HG03175 (cell line): ENCODE measurements at regions not wholly inside any gene's neighbourhood (a gene's known extent, or its start where the extent isn't known, plus 50 kb on each side); places are given as distances from the start of the nearest gene placed in this dataset.

Experiments used
- ATAC-seq: cut with Tn5 transposase; IDR thresholded peaks from one replicate; pipeline ENCODE4 v1.9.1; 2021; ENCODE audit warnings: mild to moderate bottlenecking, moderate library complexity; ENCODE audit not compliant: unreplicated experiment

DNA sequence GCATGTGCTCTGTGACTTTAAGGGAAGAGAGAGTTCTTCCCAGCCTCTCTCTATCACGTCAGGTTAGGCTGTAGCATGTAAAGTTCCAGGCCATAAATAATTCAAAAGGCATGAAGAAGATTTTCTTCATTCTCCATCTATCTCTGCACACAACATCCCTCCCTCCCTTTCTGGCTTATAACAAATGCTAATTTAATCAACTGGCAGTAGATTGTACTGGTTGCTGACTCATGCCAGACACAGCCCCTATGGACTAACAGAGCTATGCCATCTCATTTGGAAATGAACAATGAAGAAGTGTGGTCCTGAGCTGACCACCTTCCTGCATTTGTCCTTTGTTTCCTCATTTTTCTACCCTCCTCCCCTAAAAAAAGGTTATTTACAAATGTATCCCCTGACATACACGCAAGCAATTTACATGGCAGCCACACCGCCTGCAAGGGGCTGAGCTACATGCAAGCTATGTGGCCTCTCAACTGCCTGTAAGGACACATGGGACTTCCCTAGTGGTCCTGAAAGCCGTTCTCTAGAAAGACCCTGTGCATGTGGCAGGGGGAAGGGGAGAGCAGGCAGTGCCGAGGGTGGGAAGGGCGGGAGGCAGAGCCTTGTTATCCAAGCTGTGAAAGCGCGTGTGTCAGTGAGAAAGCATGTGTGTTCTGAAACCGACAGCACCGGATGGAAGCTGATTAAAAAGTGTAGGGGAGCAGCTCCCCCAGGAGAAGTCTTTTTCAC, 90.9 kb upstream of the KLF7 start:
- ATAC-seq: no peak

DNA sequence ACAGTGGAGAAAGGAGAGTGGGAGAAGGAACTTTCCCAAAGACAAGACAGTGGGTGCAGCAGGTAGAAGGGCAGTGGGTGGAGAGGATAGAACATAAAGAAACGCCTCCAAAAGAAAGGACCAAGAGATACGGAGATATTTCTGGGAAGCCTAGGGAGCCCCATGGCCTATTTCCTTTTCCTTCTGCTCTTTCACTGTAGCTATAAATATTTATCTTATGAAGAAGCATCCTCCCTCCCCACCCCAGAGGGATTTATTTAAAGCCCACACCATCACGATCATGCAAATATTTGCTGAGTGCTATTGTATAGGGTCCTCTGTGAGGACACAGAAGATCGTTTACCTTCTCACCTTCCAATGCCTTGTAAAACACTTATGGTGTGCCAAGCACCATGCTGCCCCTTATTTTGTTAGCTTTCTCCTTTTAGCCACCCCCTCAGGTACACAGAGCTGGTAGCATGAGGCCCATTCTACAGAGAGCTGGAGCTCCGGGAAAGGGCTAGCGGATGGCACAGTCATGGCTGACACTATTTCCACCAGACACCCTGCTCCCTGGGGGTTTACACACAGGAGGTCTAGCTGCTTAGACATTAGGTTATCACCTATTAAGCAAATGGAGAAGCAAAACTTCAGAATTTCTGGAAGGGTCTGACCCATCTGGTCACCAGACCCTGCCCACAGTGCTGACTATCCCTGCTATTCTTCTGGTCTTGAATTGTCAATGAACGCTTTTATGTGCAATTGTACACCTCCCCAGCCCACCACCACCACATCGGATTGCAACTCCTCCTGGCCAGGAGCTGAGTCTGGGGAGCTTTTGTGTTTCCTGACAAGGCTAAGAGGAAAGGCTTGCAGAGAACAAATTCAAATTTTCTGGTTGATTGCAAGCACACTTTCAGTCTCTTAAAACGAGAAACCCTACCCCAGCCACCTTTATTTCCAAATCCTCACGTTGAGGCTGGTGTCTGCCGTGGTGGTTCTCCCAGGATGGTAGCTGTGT, 91.8 kb upstream of the KLF7 start:
- no peak for ATAC-seq

DNA sequence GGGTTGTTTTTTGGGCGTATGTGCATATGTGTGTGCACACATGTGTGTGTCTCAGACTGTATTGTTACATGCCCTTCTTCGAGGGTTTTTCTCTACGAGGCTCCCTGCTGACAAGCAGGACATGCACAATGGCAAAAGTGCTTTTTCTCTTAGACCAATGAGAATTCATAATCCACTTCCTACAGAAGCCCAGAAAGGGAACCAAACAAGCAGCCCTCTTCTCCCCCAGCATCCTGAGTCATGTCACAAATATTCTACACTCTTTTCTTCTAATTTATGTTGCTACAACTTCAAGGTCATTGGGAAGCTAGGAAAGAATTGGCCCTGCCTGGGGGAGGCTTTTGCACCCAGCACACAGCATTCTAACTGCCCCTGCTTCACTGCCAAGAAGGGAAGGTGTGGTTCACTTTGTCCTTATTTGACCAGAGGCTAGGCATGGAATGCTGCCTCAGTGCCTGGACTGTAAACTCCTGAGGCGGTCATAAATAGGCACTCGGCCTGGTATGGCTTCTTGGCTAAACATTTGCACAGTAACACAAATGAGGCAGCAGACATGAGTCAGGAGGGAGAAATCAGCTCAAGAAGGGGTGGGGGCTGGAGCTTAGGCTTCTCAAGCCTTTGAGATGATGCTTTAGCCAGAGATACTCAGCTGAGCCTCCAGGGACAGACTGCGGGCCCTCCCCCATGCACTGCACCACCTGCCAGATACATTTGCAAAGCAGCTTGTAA, 92.7 kb upstream of the KLF7 start:
- no peak for ATAC-seq

DNA sequence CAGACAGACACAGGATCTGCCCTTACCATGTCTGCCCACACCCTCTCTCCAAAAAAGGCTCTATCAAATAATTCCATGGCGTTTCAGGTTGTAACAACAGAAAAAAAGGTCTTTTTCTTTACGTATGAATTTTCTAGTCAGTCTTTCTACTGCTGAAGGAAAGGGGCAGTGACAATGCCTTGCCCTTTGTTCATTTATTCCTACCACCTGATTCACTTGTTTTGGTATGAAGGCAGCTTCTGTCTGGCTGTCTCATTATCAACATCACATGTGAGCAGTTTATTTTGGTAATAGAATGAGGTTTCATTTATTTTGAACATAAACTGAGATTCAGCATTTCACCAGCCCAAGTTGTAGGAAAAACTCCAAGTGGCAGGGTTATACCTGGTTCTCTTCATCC, 94.3 kb upstream of the KLF7 start:
- no peak for ATAC-seq

DNA sequence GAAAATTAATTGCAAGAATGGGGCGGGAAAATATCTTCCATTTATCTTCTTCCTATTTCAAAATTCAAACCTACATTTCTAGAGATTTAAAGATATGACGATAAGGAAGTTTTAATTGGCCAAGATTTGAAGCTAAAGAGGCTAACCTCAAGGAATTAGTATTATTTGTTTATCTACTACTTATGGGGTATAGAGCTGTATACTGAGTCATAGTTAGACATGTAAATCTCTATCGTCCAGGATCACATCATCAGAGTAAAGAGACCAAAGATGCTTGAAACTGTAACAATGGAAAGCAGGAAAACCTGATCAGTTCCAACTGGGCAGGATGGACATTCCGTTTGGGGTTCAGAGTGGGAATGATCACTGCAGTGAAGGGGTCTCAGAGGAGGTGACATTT, 95.2 kb upstream of the KLF7 start:
- no peak for ATAC-seq

DNA sequence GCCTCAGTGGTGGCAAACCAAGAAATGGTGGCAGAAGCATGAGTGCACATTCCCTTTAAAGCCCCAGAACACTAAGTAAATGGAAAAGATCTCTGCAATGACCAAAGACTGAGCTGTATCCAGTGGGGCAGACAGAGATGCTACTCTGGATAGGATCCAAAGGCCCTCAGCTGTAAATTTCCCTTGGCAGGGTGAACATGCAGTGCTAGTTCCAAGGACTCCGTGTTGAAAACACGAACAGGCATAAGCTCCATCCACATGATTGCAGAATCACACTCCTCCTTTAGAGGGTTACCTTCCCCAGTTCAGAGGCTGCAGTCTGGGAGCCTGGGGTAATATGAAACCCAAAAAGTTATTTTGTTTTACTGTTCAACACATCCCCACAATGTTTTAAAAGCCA, 98.6 kb upstream of the KLF7 start:
- ATAC-seq: no peak

DNA sequence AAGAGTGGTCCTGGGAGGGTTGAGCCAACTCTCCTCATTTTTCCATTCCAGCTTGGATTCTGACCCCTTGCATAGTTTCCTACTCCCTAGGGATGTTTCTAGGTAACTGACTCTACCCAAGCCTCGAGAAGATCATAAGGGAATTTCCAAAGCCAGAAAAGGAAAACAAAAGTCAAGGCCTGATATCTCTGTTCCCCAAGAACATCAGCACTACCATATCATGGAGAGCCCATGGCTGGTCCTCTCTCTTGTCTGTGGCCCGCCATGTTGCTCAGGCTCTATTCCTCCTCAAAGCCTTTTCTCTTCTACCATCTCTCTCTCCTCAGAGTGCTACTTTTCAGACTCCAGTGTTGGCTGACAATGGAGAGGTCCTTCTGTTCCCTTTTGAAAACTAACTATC, 99.6 kb upstream of the KLF7 start:
- ATAC-seq: no peak

DNA sequence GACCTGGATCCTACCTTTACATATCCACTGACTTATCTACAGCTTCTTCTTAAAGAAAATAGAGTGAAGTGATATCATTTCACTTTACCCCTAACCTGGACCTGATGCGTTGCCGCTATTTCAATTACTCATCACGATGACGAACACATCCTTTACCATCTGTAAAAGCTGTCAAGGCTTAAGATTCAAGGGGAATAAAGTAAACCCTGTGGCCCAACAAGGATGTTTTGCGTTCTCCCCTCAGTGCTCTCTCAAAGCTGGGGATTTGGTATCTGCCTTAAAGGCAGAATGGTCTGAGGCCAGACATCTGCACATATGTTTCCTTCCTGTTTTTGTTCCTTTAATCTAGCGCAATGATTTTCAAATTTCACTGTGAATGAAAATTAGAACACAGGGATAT, 100.1 kb upstream of the KLF7 start:
- ATAC-seq: no peak

DNA sequence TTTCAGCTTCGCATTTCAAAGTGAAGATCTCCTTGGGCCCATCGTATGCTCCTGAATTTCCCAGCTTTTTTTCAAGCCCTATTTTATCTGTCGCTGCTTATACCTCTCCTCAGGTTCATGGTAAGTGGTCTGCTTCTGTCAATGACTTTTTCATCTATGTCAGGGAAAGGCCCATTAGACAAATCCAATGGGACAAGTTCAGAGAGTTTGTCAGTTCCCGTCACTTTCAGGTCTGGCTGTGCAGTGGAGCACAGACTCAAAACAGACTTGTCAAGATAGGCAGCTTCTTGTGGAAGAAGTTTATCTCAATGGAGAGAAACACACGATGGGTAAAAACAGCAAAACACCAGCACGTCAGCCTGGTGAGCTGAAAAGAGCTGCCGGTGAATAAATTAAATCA, 100.9 kb upstream of the KLF7 start:
- ATAC-seq: no peak

DNA sequence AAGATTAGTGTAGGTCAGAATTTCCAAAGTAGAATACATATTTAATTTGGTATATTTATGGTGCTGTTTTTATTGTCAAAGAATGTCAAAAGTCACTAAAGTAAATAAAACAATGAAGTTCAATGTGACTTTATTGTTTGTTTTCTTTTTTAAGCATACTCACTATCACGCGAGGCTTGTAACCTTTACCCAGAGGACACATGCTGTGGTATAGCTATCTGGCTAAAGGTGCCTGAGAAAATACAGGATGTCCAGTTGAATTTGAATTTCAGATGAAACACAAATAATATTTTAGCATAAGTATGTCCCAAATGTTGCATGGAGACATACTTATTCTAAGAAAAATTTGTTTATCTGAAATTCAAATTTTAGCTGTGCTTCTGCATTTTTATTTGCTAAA, 103.3 kb upstream of the KLF7 start:
- ATAC-seq: no peak

DNA sequence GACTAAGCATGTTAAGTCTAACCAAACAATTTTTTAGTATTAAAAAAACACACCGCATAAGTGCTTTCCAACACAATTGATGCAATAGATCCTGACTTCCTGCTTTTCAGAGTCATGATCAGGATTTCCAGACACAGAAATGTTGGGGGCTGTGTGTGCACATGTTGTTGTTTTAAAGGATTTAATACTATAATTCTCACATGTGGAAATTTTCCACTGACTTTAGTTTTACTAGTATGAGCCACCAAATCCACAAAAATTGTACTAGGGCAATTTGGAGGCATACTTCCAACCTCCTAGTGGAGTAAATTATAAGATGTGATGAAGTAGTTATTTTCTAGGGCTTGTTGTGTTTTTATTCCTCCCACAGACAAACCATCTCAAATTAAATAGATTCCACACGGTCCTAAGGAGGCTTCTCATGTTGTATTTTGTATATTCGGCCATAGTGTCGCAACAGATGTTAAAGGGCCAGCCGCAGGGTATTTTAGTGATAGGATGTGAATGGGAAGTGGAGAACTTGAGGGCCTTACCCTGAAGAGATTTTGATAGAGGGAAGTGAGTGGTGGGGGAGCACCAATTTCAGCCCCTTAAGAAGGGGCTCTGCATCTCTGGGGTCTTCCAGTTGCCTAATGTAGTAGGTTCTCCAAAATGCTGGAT, 108.9 kb upstream of the KLF7 start:
- no peak for ATAC-seq

DNA sequence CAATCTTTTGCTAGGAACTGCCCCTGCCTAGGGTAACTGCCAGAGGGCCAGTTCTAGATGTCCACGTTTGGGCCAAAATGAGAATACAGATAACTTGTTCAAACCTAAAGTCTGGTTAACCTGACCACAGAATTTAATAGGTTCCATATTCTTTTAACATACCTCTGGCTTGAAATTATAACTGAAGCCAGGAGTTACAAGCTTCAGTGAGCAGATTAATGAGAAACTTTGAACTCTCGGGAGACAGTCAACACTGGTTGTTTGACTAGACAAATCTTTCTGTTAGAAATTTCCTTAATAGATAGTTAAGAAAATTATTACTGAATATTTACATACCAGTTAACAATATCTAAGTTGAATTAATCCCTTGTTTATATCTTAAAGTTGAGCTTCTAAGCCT, 110.0 kb upstream of the KLF7 start:
- no peak for ATAC-seq

DNA sequence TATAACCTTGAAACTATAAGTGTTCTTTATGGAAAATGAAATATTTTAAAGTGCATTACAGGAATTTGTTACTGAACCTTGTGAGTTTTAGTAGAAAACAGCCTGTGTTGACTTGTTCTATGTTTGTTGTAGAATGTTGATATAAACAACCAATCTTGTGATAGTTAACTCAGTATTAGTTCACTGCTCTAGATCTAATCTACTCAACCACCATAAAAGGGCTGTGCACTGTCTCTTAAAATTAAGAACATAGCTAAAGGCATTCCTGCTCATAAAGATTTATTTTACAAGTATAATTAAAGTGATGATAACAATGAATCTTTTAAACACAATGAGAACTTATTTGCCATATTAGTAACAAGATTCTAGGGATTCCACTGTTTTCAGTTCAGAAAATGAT, 110.5 kb upstream of the KLF7 start:
- no peak for ATAC-seq

DNA sequence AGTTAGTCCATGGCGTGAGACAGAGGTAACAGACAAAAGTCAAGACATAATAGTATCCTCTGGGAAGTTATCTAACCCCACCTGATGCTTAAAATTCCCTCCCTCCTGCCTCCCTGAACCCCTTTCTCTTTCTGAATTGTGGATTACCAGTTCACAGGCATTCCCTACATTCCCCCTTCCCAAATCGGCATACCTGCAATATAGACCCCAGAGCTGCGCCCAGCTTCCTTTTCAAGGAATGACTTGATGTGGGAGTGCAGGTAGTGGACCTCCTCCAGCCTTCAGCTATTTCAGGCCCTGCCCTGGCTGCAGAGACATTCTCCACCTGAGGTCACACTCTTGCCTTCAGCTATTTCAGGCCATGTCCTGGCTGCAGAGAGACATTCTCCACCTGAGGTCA, 111.1 kb upstream of the KLF7 start:
- ATAC-seq: no peak

DNA sequence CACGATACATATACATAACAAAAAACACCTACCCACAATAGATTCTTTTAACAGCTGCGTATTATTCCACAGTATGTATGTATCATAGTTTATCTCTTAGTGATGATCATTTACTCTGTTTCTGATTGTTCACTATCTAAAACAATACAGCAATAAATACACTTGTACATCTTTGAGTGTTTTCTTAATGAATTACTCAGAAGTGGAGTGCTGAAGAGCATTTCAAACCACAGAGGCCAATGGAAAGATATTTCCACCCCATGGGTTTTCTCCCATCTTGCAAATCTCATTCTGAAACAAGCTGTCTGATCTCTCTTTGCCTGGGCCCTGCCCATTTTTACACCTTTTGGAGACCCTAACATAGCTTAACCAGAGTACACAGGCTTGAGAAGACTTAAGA, 113.8 kb upstream of the KLF7 start:
- no peak for ATAC-seq

DNA sequence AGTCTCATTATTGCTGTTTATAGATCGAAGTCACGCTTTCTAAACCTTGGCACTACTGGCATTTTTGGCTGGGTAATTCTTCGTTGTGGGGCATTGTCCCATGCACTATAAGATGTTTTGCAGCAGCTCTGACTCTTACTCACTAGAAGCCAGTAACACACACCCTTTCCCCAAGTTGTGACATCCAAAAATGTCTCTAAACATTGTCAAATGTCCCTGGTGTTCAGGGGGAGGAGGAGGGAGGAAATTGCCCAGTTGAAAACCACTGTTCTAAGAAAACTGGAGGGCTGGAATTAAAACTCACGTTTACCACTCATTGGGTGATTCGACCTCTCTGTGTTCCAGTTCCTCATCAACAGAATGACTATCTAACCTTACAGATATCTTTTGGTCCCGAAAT, 115.7 kb upstream of the KLF7 start:
- ATAC-seq: no peak

DNA sequence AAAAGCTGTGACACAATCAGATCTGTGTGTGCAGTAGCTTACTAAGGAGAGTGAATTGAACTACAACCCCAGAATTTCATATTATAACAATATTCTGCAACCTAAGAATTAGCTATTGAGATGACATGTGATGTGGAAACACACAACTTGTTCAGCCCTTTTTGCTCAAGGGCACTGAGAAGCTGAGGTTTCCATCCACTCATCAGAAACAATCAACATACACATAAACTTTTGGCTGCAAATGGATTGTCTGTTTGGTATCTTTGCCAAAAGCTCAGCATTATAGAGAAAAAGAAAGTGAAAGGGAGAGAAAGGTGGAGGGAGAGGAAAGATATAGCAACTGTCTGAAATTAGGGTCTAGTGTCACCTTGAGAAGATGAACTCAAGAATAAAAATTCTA, 117.2 kb upstream of the KLF7 start:
- ATAC-seq: no peak

DNA sequence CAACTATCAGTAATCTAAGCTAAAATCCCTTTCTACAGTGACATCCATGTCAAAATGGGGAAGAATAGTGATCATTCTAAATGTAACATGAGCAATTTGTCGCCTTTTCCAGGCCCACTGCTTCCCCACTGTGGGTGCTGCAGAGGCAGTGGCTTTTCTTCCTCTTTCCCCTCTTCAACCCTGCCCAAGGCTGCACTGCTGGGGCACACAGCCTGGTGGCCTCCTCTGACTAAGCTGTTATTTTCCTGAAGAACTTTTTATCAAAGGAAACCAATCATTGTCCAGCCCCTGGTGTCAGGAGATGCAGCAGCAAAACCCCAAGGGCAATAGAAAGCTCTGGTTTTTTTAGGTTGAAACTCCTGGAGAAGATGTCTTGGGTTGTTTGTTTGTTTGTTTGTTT, 117.6 kb upstream of the KLF7 start:
- no peak for ATAC-seq

DNA sequence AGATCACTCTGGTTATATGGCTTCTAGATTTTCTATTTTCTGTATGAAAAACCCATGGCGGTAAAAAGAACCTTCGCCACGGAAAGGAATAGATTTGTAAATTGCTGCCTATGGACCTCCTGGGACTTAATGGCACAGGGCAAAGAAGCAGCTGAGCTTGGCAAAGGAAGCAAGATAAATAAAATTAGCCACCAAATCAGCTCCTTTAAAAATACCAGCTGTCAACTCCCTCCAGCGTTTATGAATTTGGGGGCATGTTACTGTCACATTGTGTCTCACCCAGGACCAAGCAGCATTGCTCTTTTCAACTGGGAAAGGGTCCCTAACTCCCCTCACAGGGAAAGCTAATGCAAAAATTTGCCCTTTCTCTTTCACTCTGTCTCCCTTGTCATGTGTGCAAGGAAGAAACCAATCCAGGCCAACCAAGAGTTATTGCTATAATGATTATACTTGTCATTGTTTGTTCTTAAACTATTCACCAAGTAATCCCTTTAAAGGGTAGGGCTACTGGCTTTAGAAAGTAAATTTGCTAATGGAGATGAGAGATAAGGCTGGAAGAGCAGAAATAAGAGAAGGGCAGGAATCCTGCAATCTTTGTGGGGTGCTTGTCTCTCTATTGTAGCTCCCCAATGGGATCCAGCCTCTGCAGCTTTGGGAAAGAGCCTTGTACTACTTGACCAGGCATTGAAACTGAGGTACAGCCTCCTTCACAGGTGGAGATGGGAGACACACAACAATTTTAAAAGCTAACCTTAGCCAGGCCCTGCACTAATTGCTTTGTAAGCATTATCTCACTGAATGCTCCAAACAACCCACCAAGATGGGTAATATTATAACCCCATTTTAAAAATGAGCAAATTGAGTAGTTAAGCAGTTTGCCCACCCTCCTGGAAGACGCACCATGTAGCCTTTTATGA, 119.1 kb upstream of the KLF7 start:
- ATAC-seq: no peak

DNA sequence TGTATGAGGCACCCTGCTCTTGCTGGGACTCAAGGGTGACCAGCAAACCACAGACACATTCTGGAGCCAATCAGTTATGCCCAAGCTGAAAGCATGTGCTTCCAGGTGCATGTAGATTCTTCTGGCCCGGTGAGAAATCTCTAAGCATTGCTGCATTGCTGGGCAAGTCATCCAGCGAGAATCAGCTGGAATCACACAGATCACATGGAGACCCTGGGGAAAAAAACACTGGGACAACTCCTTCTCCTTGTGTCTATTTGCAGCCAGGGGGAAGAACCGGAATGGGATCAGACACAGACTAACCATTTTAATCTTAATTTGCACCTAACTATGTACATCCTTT, 119.7 kb upstream of the KLF7 start:
- ATAC-seq: no peak
